ENCODE measurements at regions not wholly inside any gene's neighbourhood (a gene's known extent, or its start where the extent isn't known, plus 50 kb on each side); places are given as distances from the start of the nearest gene placed in this dataset.

GRCh38 chr5:144013816-144014215, 156.6 kb downstream of the YIPF5 start:
- Histone ChIP-seq H3K9me3 (ENCODE audit: severe bottlenecking) (peaks cover 3% of the 10 kb centered on the region), H3K4me3 (ENCODE audit: low read depth, low read length) (no peak overlapping the region), H3K27ac (no peak overlapping the region), H3K27me3 (ENCODE audit: insufficient read depth, low read depth, severe bottlenecking) (no peaks in the 10 kb centered on the region), H3K36me3 (no peaks in the 10 kb centered on the region)
- no peak for TF ChIP-seq CTCF (IDR thresholded peaks at IDR 0.05; ENCODE audit: low read depth, low read length)
- no peak for DNase-seq

GRCh38 chr5:144015961-144016360, 154.5 kb downstream of the YIPF5 start:
- DNase-seq, result no peak
- TF ChIP-seq CTCF (IDR thresholded peaks at IDR 0.05; ENCODE audit: low read depth, low read length), result no peak
- no peak overlapping the region for H3K27ac ChIP-seq
- no peaks in the 10 kb centered on the region for H3K36me3 ChIP-seq
- no peaks in the 10 kb centered on the region for H3K9me3 ChIP-seq (ENCODE audit: severe bottlenecking)
- H3K4me3 ChIP-seq (ENCODE audit: low read depth, low read length), result no peak overlapping the region
- no peaks in the 10 kb centered on the region for H3K27me3 ChIP-seq (ENCODE audit: insufficient read depth, low read depth, severe bottlenecking)

GRCh38 chr5:144017119-144017518, 153.3 kb downstream of the YIPF5 start:
- DNase-seq, result peak; percentile 33
- Histone ChIP-seq H3K4me3 (ENCODE audit: low read depth, low read length) (no peak overlapping the region), H3K9me3 (ENCODE audit: severe bottlenecking) (no peaks in the 10 kb centered on the region), H3K27ac (no peak overlapping the region; the same call in 1 of the 2 replicates), H3K36me3 (no peaks in the 10 kb centered on the region), H3K27me3 (ENCODE audit: insufficient read depth, low read depth, severe bottlenecking) (no peaks in the 10 kb centered on the region)
- TF ChIP-seq CTCF (IDR thresholded peaks at IDR 0.05; ENCODE audit: low read depth, low read length), result no peak

GRCh38 chr5:144017631-144018030, 152.8 kb downstream of the YIPF5 start:
- Histone ChIP-seq H3K27ac (no peak overlapping the region; the same call in 1 of the 2 replicates), H3K36me3 (no peaks in the 10 kb centered on the region), H3K9me3 (ENCODE audit: severe bottlenecking) (no peaks in the 10 kb centered on the region), H3K27me3 (ENCODE audit: insufficient read depth, low read depth, severe bottlenecking) (no peaks in the 10 kb centered on the region), H3K4me3 (ENCODE audit: low read depth, low read length) (no peak overlapping the region)
- no peak for DNase-seq
- TF ChIP-seq CTCF (IDR thresholded peaks at IDR 0.05; ENCODE audit: low read depth, low read length), result no peak

GRCh38 chr5:144024090-144024489, 146.4 kb downstream of the YIPF5 start:
- H3K36me3 ChIP-seq, result no peaks in the 10 kb centered on the region
- no peak overlapping the region for H3K4me3 ChIP-seq (ENCODE audit: low read depth, low read length)
- TF ChIP-seq CTCF (IDR thresholded peaks at IDR 0.05; ENCODE audit: low read depth, low read length), result no peak
- H3K9me3 ChIP-seq (ENCODE audit: severe bottlenecking), result no peaks in the 10 kb centered on the region
- DNase-seq, result no peak
- H3K27ac ChIP-seq, result no peak overlapping the region
- H3K27me3 ChIP-seq (ENCODE audit: insufficient read depth, low read depth, severe bottlenecking), result no peaks in the 10 kb centered on the region

GRCh38 chr5:144024545-144024944, 145.9 kb downstream of the YIPF5 start:
- Histone ChIP-seq H3K27ac (no peak overlapping the region), H3K27me3 (ENCODE audit: insufficient read depth, low read depth, severe bottlenecking) (no peaks in the 10 kb centered on the region)
- DNase-seq, result no peak

More at GRCh38 chr5:144024545-144024944, 145.9 kb downstream of the YIPF5 start:
- Histone ChIP-seq H3K36me3 (no peaks in the 10 kb centered on the region), H3K9me3 (ENCODE audit: severe bottlenecking) (no peaks in the 10 kb centered on the region), H3K4me3 (ENCODE audit: low read depth, low read length) (no peak overlapping the region)
- no peak for TF ChIP-seq CTCF (IDR thresholded peaks at IDR 0.05; ENCODE audit: low read depth, low read length)

Data from WERI-Rb-1 (cell line).